BJ (cell line): ENCODE measurements at regions not wholly inside any gene's neighbourhood (a gene's known extent, or its start where the extent isn't known, plus 50 kb on each side); places are given as distances from the start of the nearest gene placed in this dataset.

Source experiments
- CTCF ChIA-PET: fragments of 350-600 bp; formaldehyde crosslinking; extraction: SDS; loops from one replicate; lab custom pipeline; 2021; ENCODE audit warnings: antibody characterized with exemption, inconsistent platforms; lab: Yijun Ruan, JAX
- POLR2A ChIA-PET: fragments of 300-600 bp; sonication (Branson Sonifier 250); formaldehyde crosslinking; extraction: SDS; loops from one replicate; lab custom pipeline; 2021; ENCODE audit warnings: antibody characterized with exemption; lab: Charles Lee
- DNase-seq: peaks from one replicate; pipeline ENCODE4 v3.0.0-alpha.2; 2011; ENCODE audit warnings: low read depth
- H3K27me3 ChIP-seq: 2 replicates; pipeline ENCODE4 v1.6.0; 2011; ENCODE audit warnings: low read length; ENCODE audit not compliant: control insufficient read depth, insufficient read depth
- H3K36me3 ChIP-seq: 2 replicates; pipeline ENCODE4 v1.5.1; 2011; ENCODE audit warnings: low read length; ENCODE audit not compliant: control insufficient read depth, insufficient read depth
- H3K4me3 ChIP-seq: 2 replicates; pipeline ENCODE4 v1.5.1; 2011; ENCODE audit warnings: low read depth, mild to moderate bottlenecking, control low read depth, low read length
- TF ChIP-seq, protein P1 (sequence below): IDR thresholded peaks from 2 replicates; pipeline ENCODE4 v1.5.1; 2011; ENCODE audit warnings: low read depth, mild to moderate bottlenecking, control low read depth, inconsistent platforms, low read length, moderate library complexity; ENCODE audit not compliant: insufficient read depth

DNA sequence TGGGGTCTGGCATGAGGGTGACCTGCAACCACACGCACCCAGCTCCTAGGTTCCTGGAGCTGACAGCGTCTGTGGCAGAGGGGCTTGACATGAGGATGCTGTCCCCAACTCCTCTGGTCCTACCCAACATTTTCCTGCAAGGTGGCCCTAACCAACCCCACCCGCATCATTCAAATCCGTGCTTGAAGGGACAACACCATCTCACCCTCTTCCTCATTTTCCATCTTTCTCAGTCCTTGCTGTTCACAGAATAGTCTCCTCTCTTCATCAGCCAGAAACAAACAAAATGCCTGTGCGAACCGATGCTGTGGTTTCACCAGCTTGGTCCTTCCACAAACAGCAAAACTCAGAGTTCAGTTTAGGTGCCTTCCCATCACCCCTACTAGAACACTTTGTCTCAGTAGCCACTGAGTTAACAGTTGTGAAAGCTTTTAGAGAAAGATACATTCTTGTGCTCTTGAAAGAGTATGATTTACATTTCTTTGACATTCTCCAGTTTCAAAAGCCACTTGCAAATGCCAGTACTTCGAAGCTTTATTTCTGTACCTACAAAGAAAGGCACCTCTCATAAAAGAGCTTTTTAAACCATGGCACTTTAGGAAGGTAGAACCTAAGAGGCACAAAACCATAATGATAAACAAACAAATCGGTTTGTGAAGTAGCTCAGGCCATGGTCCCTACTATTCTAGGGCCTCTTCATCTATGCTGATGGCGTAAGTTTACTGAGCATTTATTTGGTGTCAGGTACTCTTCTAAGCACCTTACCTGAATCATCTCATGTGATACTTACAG is 360.1 kb downstream of the SHQ1 start:
- Histone ChIP-seq H3K36me3 (no peaks in the 10 kb centered on the region), H3K27me3 (no peaks in the 10 kb centered on the region; the same call in 1 of the 2 replicates), H3K4me3 (no peak overlapping the region)
- CTCF ChIA-PET, result interaction anchor here (1.0 kb wide), 2 partner anchors 30 to 147 kb away, joined by 3 read pairs; no protein-coding TSS in a partner anchor
- DNase-seq, result no peak
- POLR2A ChIA-PET, result interaction anchor here (0.5 kb wide), 1 partner anchor 9 kb away, joined by 3 read pairs; no protein-coding TSS in a partner anchor
- TF ChIP-seq, protein P1, sequence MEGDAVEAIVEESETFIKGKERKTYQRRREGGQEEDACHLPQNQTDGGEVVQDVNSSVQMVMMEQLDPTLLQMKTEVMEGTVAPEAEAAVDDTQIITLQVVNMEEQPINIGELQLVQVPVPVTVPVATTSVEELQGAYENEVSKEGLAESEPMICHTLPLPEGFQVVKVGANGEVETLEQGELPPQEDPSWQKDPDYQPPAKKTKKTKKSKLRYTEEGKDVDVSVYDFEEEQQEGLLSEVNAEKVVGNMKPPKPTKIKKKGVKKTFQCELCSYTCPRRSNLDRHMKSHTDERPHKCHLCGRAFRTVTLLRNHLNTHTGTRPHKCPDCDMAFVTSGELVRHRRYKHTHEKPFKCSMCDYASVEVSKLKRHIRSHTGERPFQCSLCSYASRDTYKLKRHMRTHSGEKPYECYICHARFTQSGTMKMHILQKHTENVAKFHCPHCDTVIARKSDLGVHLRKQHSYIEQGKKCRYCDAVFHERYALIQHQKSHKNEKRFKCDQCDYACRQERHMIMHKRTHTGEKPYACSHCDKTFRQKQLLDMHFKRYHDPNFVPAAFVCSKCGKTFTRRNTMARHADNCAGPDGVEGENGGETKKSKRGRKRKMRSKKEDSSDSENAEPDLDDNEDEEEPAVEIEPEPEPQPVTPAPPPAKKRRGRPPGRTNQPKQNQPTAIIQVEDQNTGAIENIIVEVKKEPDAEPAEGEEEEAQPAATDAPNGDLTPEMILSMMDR, result no peak

DNA sequence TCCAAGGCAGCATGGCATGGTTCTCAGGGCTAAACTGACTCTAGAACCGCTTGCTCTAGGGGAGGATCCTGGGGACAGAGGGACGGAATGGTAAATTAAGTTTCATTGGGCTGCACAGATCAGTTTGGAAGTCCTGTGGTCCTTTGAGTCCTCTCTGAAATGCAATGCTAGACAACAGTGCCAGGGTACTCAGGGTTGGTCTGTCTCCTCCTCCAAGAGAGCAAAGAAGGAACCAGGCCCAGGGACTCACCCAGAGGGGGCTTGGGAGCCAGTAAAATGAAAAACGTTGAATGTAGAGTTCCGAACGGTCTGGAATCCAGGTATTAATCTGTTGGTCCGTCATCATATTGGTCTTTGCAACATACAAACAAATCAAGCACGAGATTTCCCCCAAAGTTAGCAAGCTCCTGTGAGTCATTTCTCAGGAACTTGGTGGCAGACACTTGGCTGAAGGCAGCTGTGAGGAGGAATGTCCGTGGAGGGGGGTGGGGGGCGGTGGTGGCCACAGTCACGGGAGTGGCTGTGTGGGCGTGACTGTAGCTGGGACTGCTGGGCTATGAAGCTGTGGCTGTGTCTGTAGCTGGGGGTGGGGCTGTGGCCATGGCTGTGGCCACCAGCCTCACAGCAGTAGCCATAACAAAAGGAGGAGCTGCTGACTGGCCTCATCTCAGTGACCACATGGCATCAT is 361.0 kb downstream of the SHQ1 start:
- H3K36me3 ChIP-seq, result no peaks in the 10 kb centered on the region
- H3K27me3 ChIP-seq, result no peaks in the 10 kb centered on the region; the same call in 1 of the 2 replicates
- TF ChIP-seq, protein P1, result no peak
- peak; percentile 72 for DNase-seq
- ChIA-PET CTCF (interaction anchor here (1.0 kb wide), 2 partner anchors 29 to 146 kb away, joined by 3 read pairs; no protein-coding TSS in a partner anchor), POLR2A (interaction anchor here (0.6 kb wide), 1 partner anchor 9 kb away, joined by 7 read pairs; no protein-coding TSS in a partner anchor)
- H3K4me3 ChIP-seq, result no peak overlapping the region

DNA sequence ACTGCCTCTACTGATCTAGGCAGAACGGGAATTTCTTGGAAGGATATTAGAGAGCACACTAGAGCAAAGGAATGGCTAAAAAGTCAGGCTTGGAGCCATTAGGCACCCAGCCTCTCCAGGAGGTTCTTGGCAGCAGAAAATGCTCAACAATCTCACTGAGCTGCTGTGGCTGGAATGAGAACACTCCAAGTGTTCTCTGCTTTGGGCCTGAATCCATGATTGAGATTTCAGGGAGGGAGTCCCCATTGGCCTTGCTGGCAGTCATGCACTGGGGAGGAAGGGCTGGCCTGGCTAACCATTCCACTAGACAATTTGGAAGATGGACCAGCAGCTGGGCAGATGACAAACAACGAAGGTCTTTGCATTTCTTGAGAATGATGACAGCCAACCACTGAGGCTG is 362.6 kb downstream of the SHQ1 start:
- POLR2A ChIA-PET, result no interaction called here
- no peaks in the 10 kb centered on the region for H3K27me3 ChIP-seq
- CTCF ChIA-PET, result no interaction called here
- H3K36me3 ChIP-seq, result no peaks in the 10 kb centered on the region
- no peak for DNase-seq
- H3K4me3 ChIP-seq, result no peak overlapping the region
- TF ChIP-seq, protein P1, result no peak

GRCh38 chr3:72483554-72484104 is 364.6 kb downstream of the SHQ1 start:
- ChIA-PET POLR2A (no interaction called here), CTCF (no interaction called here)
- TF ChIP-seq, protein P1, result no peak
- no peak for DNase-seq
- no peaks in the 10 kb centered on the region for H3K36me3 ChIP-seq
- H3K4me3 ChIP-seq, result no peak overlapping the region
- H3K27me3 ChIP-seq, result no peaks in the 10 kb centered on the region
